OCI-LY1 (cell line): ENCODE measurements at regions not wholly inside any gene's neighbourhood (a gene's known extent, or its start where the extent isn't known, plus 50 kb on each side); places are given as distances from the start of the nearest gene placed in this dataset.

Source experiments
- H2AFZ ChIP-seq: fragments of 200-600 bp; sonication (generic), shearing (Covaris generic); 2 replicates; pipeline ENCODE4 v1.6.0; 2014; ENCODE audit warnings: antibody characterized with exemption, mild to moderate bottlenecking, low read length
- H3F3A ChIP-seq: fragments of 200-600 bp; sonication (generic), shearing (Covaris generic); 2 replicates; pipeline ENCODE4 v1.6.0; 2014; ENCODE audit warnings: mild to moderate bottlenecking, antibody characterized with exemption, low read length, moderate library complexity; ENCODE audit not compliant: insufficient read depth
- H3K27ac ChIP-seq: fragments of 200-600 bp; sonication (generic); 2 replicates; pipeline ENCODE4 v1.5.1; 2014; ENCODE audit warnings: low read length, mixed run types, mild to moderate bottlenecking, low read depth; ENCODE audit not compliant: poor library complexity, severe bottlenecking
- H3K27me3 ChIP-seq: fragments of 200-600 bp; sonication (generic); 2 replicates; pipeline ENCODE4 v1.6.0; 2014; ENCODE audit warnings: antibody characterized with exemption, mild to moderate bottlenecking, low read length, moderate library complexity; ENCODE audit not compliant: insufficient read depth
- H3K36me3 ChIP-seq: fragments of 200-600 bp; sonication (generic); 2 replicates; pipeline ENCODE4 v1.6.1; 2014; ENCODE audit warnings: mild to moderate bottlenecking, antibody characterized with exemption, low read length, moderate library complexity, mixed read lengths; ENCODE audit not compliant: insufficient read depth
- H3K4me1 ChIP-seq: fragments of 200-600 bp; sonication (generic); 2 replicates; pipeline ENCODE4 v1.5.1; 2014; ENCODE audit warnings: mild to moderate bottlenecking, low read length, moderate library complexity; ENCODE audit not compliant: insufficient read depth, severe bottlenecking
- H3K4me2 ChIP-seq: fragments of 200-600 bp; sonication (generic), shearing (Covaris generic); 2 replicates; pipeline ENCODE4 v1.6.1; 2014; ENCODE audit warnings: low read length
- H3K4me3 ChIP-seq: fragments of 200-600 bp; sonication (generic); 2 replicates; pipeline ENCODE4 v1.5.1; 2014; ENCODE audit warnings: low read length, low read depth, mild to moderate bottlenecking, mixed read lengths; ENCODE audit not compliant: poor library complexity, severe bottlenecking
- H3K79me2 ChIP-seq: fragments of 200-600 bp; shearing (Covaris generic); 2 replicates; pipeline ENCODE4 v1.6.1; 2016; ENCODE audit warnings: mixed run types, low read length, mixed read lengths; ENCODE audit not compliant: insufficient read depth
- H3K9ac ChIP-seq: fragments of 200-600 bp; sonication (generic), shearing (Covaris generic); 2 replicates; pipeline ENCODE4 v1.6.1; 2014; ENCODE audit warnings: mild to moderate bottlenecking, low read length, mixed read lengths
- H3K9me2 ChIP-seq: fragments of 200-600 bp; sonication (generic), shearing (Covaris generic); 2 replicates; pipeline ENCODE4 v1.6.1; 2014; ENCODE audit warnings: low read depth, mild to moderate bottlenecking, low read length, mixed read lengths
- H3K9me3 ChIP-seq: fragments of 200-600 bp; shearing (Covaris generic); 2 replicates; pipeline ENCODE4 v1.6.1; 2014; ENCODE audit warnings: low read length, mixed read lengths
- H4K20me1 ChIP-seq: fragments of 200-600 bp; sonication (generic), shearing (Covaris generic); 2 replicates; pipeline ENCODE4 v1.6.0; 2016; ENCODE audit warnings: mild to moderate bottlenecking, low read length; ENCODE audit not compliant: insufficient read depth
- CTCF ChIP-seq: fragments of 200-600 bp; sonication (generic), shearing (Covaris generic); IDR thresholded peaks from 2 replicates; pipeline ENCODE4 v1.5.1; 2017; ENCODE audit warnings: mild to moderate bottlenecking, antibody characterized with exemption, low read length, moderate library complexity, mixed read lengths
- EZH2 ChIP-seq: fragments of 200-600 bp; sonication (generic), shearing (Covaris generic); IDR thresholded peaks from 2 replicates; pipeline ENCODE4 v1.8.0; 2017; ENCODE audit warnings: borderline replicate concordance, mixed run types, mild to moderate bottlenecking, antibody characterized with exemption, low read length, moderate library complexity, mixed read lengths

- H3K9ac ChIP-seq, result no peak overlapping the region
- no peaks in the 10 kb centered on the region for H3K9me3 ChIP-seq
- TF ChIP-seq EZH2 (no peak), CTCF (no peak)
- H3K27me3 ChIP-seq, result no peaks in the 10 kb centered on the region
- no peaks in the 10 kb centered on the region for H3K4me1 ChIP-seq
- H3K9me2 ChIP-seq, result no peaks in the 10 kb centered on the region; the same call in 1 of the 2 replicates
- no peaks in the 10 kb centered on the region for H4K20me1 ChIP-seq
- H3K4me2 ChIP-seq, result no peak overlapping the region
- no peak overlapping the region for H3K27ac ChIP-seq
- H3F3A ChIP-seq, result no peaks in the 10 kb centered on the region
- H3K79me2 ChIP-seq, result no peaks in the 10 kb centered on the region
- no peaks in the 10 kb centered on the region for H3K36me3 ChIP-seq
- H3K4me3 ChIP-seq, result no peak overlapping the region
- H2AFZ ChIP-seq, result no peak overlapping the region
Measured at GRCh38 chr2:51420511-51420910, 388.6 kb upstream of the NRXN1 start.

GRCh38 chr2:51413726-51414125 lies 381.8 kb upstream of the NRXN1 start:
- H3K27ac ChIP-seq, result no peak overlapping the region
- no peaks in the 10 kb centered on the region for H3K4me1 ChIP-seq
- H3K27me3 ChIP-seq, result no peaks in the 10 kb centered on the region
- H3K9me3 ChIP-seq, result no peaks in the 10 kb centered on the region
- H4K20me1 ChIP-seq, result no peaks in the 10 kb centered on the region
- no peaks in the 10 kb centered on the region for H3K79me2 ChIP-seq
- H3K4me2 ChIP-seq, result no peak overlapping the region
- no peaks in the 10 kb centered on the region for H3K36me3 ChIP-seq
- TF ChIP-seq CTCF, result no peak
- TF ChIP-seq EZH2, result no peak
- H2AFZ ChIP-seq, result no peak overlapping the region
- H3F3A ChIP-seq, result no peaks in the 10 kb centered on the region
- H3K4me3 ChIP-seq, result no peak overlapping the region
- H3K9ac ChIP-seq, result no peak overlapping the region
- no peaks in the 10 kb centered on the region; the same call in 1 of the 2 replicates for H3K9me2 ChIP-seq

GRCh38 chr2:51410331-51410730 lies 378.4 kb upstream of the NRXN1 start:
- Histone ChIP-seq H3K4me3 (no peak overlapping the region), H3K9me2 (no peaks in the 10 kb centered on the region), H3K27ac (no peak overlapping the region), H3K9me3 (no peaks in the 10 kb centered on the region), H3F3A (no peaks in the 10 kb centered on the region), H3K4me2 (no peak overlapping the region), H3K27me3 (no peaks in the 10 kb centered on the region), H3K4me1 (no peaks in the 10 kb centered on the region), H4K20me1 (no peaks in the 10 kb centered on the region), H3K36me3 (no peaks in the 10 kb centered on the region), H2AFZ (no peak overlapping the region), H3K79me2 (no peaks in the 10 kb centered on the region), H3K9ac (no peak overlapping the region)
- TF ChIP-seq EZH2 (no peak), CTCF (no peak)
